Naive thymus-derived CD4-positive, alpha-beta T cell (primary cell): ENCODE measurements at regions not wholly inside any gene's neighbourhood (a gene's known extent, or its start where the extent isn't known, plus 50 kb on each side); places are given as distances from the start of the nearest gene placed in this dataset.
A peak's percentile ranks its signal among the peaks of the same experiment; 100 is the strongest.
"Not testable (repeated sequence)": the region's sequence is repeated elsewhere in the genome, so short reads cannot be mapped to it uniquely, and the experiment has no call there.

Experiments
- ATAC-seq: fragments of 150-1000 bp; cut with Tn5 transposase; 2 replicates; pipeline ENCODE4 v1.10.0; 2021; ENCODE audit warnings: mild to moderate bottlenecking, moderate library complexity
- CTCF ChIA-PET: fragments of 350-600 bp; sonication (Branson Sonifier 250); formaldehyde crosslinking; loops from one replicate; lab custom pipeline; 2021; ENCODE audit warnings: antibody characterized with exemption; lab: Charles Lee
- POLR2A ChIA-PET: fragments of 350-600 bp; sonication (Branson Sonifier 250); formaldehyde crosslinking; loops from one replicate; lab custom pipeline; 2021; ENCODE audit warnings: antibody characterized with exemption, inconsistent platforms; lab: Charles Lee
- DNase-seq, 9 donors: peaks; one replicate each; pipeline versions ENCODE4 v3.0.0 to v3.0.0-alpha.2; 2020 to 2022; ENCODE audit warnings: mixed read lengths in 1 of 9
- H3K27ac ChIP-seq: one replicate; pipeline ENCODE4 v1.7.0; 2013; ENCODE audit warnings: mild to moderate bottlenecking, low read depth, low read length, moderate library complexity
- H3K27me3 ChIP-seq, 2 donors: one replicate each; pipeline ENCODE4 v1.7.0; 2013; ENCODE audit warnings: low read length in 2 of 2, mild to moderate bottlenecking in 2 of 2, moderate library complexity in 2 of 2; ENCODE audit not compliant: control insufficient read depth in 2 of 2, insufficient read depth in 2 of 2
- H3K36me3 ChIP-seq, 3 experiments: 1 replicate in 2 of 3; 2 replicates in 1 of 3; pipeline ENCODE4 v1.7.0; 2013; ENCODE audit warnings: low read length in 3 of 3, mild to moderate bottlenecking in 3 of 3, moderate library complexity in 1 of 3; ENCODE audit not compliant: insufficient read depth in 3 of 3, control insufficient read depth in 2 of 3
- H3K4me1 ChIP-seq, 2 donors: one replicate each; pipeline ENCODE4 v1.7.0; 2013; ENCODE audit warnings: low read length in 2 of 2, mild to moderate bottlenecking in 2 of 2, moderate library complexity in 1 of 2; ENCODE audit not compliant: control insufficient read depth in 2 of 2, insufficient read depth in 2 of 2
- H3K4me3 ChIP-seq: 2 replicates; pipeline ENCODE4 v1.7.0; 2013; ENCODE audit warnings: mild to moderate bottlenecking, low read length
- H3K9me3 ChIP-seq, 3 experiments: 1 replicate in 2 of 3; 2 replicates in 1 of 3; pipeline ENCODE4 v1.7.0; 2013; ENCODE audit warnings: low read length in 3 of 3; ENCODE audit not compliant: control insufficient read depth in 2 of 3
- H3K27ac Mint-ChIP-seq, 9 donors: one replicate each; pipeline ENCODE4 v1.8.0; 2020 to 2022; ENCODE audit warnings: mixed read lengths in 9 of 9, mild to moderate bottlenecking in 8 of 9, moderate library complexity in 5 of 9, inconsistent platforms in 2 of 9
- H3K27me3 Mint-ChIP-seq, 5 donors: one replicate each; pipeline ENCODE4 v1.8.0; 2021 to 2022; ENCODE audit warnings: mixed read lengths in 5 of 5, mild to moderate bottlenecking in 1 of 5
- H3K36me3 Mint-ChIP-seq, 5 donors: one replicate each; pipeline ENCODE4 v1.8.0; 2020 to 2022; ENCODE audit warnings: mixed read lengths in 5 of 5, mild to moderate bottlenecking in 3 of 5, inconsistent platforms in 1 of 5
- H3K4me1 Mint-ChIP-seq, 7 donors: one replicate each; pipeline ENCODE4 v1.8.0; 2020 to 2022; ENCODE audit warnings: mixed read lengths in 7 of 7, mild to moderate bottlenecking in 3 of 7, inconsistent platforms in 1 of 7
- H3K4me3 Mint-ChIP-seq, 10 donors: one replicate each; pipeline ENCODE4 v1.8.0; 2020 to 2022; ENCODE audit warnings: mild to moderate bottlenecking in 10 of 10, mixed read lengths in 10 of 10, moderate library complexity in 6 of 10, inconsistent platforms in 2 of 10
- H3K9me3 Mint-ChIP-seq, 11 donors: one replicate each; pipeline ENCODE4 v1.8.0; 2020 to 2022; ENCODE audit warnings: mixed read lengths in 11 of 11, mild to moderate bottlenecking in 4 of 11, inconsistent platforms in 1 of 11, moderate library complexity in 1 of 11
- intact Hi-C, 2 donors: fragments of 100-400 bp; cut with micrococcal nuclease; formaldehyde crosslinking; loops; one replicate each; pipeline ENCODE4 v1.15.1; 2023

DNA sequence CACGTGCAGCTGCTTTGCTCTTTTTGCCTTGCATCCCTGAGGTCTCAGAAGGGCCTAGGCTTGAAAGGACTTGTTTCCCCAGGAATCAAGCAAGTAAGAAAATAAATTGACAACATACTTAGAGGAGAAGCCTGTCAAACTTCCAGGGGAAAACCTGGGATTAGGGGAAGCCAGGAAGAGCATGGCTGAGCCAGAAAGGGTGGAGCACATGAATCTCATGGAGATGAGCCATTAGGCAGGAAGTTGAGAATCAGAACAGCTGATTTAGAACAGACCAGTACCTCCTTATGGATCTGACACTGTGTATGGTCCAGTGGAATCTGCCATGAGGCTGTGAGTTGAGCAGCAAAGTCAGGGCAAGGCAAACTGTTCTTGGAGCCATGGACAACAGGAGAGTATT lies 511.0 kb downstream of the RPIA start:
- DNase-seq, ATAC-seq, H3K4me1 ChIP-seq, H3K4me3 ChIP-seq, H3K4me1 Mint-ChIP-seq, CTCF ChIA-PET, H3K27me3 ChIP-seq, H3K9me3 ChIP-seq, intact Hi-C loops, H3K36me3 ChIP-seq, POLR2A ChIA-PET, H3K27ac Mint-ChIP-seq, H3K36me3 Mint-ChIP-seq, H3K9me3 Mint-ChIP-seq, H3K27ac ChIP-seq, H3K4me3 Mint-ChIP-seq: not testable (repeated sequence)
- H3K27me3 Mint-ChIP-seq = peaks cover 0 to 16% (median 3%) of the 10 kb centered on the region in 5 donors

DNA sequence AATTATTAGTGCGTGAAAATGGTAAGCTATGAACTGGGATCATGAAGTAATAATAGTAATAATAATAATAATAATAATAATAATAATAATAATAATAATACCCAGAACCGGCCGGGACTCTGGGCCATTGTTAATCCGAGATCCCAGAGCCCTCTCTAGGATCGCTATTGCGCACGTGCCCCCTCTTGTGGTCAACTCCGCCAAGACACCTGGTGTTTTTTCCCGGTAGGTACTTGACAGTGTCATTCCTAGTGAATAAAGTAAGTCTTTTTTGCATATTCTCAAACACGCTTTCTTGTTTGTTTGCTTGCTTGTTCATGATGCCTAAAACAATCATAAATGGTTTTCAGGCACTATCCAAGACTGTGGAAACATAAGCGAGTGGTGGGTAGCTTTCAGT lies 513.7 kb downstream of the RPIA start:
- H3K4me3 ChIP-seq, H3K4me1 Mint-ChIP-seq, H3K9me3 ChIP-seq, H3K4me1 ChIP-seq, H3K36me3 Mint-ChIP-seq, H3K27ac ChIP-seq, intact Hi-C loops, H3K4me3 Mint-ChIP-seq, CTCF ChIA-PET, H3K36me3 ChIP-seq, H3K9me3 Mint-ChIP-seq, POLR2A ChIA-PET, H3K27ac Mint-ChIP-seq, H3K27me3 ChIP-seq, H3K27me3 Mint-ChIP-seq: not testable (repeated sequence)
- DNase-seq (peak in 1 of 9 donors; percentile 40), ATAC-seq (peak; percentile 41)

DNA sequence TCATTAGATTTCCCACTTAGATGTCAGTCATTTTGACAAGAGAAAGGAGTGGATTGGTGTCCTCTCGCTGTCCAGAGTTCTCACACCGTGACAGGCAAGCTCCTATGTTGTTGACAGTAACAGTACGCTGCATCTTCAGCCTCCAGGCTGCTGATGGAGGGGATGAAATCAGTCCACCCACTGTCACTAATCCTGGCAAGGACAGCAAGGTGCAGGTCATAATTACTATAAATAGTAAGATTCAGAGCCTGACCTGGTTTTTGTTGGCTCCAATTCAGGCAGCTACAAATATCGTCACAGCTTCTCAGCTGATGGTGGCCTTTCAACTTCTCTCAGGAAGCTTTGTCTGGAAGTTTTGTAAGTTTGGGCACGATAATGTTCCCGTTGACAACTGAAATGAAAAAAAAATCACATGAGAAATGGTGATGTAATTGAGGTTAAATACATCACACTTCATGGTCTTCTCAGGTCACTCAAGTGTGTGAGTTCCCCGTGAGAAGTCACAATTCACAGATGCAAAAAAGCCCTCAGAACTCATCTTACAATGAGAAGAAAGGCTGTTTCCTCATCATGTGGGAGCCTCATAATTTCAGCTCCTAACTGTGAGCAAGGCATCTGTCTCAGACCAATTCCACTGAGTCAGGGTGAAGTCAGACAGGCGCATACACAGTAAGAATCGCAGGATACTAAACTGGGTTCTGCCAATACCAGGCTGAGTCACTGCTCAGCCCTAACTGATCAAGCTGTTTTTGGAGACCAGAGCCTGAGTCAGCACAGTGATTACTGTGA lies 516.9 kb downstream of the RPIA start:
- POLR2A ChIA-PET, H3K4me1 ChIP-seq, H3K9me3 ChIP-seq, CTCF ChIA-PET, DNase-seq, H3K36me3 ChIP-seq, H3K4me3 Mint-ChIP-seq, H3K27ac ChIP-seq, intact Hi-C loops, H3K36me3 Mint-ChIP-seq, H3K4me3 ChIP-seq, H3K4me1 Mint-ChIP-seq, H3K27ac Mint-ChIP-seq, H3K27me3 Mint-ChIP-seq, H3K27me3 ChIP-seq: not testable (repeated sequence)
- peak; percentile 87 for ATAC-seq
- H3K9me3 Mint-ChIP-seq = peaks cover 0 to 19% (median 0%) of the 10 kb centered on the region in 11 donors

DNA sequence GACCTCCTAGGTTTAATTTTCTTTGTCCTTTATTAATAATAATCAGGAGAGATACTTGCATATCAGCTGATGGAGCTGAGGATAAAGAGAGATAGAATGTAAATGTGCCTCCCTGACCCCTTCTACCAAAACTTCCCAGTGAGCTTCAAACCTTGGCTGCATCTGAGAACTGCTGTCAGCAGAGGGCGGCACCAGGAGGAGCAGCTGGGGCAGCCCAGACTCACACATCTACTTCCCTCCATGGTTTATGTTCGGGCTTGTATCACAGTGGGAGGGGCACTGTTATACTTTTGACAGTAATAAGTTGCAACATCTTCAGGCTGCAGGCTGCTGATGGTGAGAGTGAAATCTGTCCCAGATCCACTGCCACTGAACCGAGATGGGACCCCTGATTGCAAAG lies 521.7 kb downstream of the RPIA start:
- Mint-ChIP-seq H3K27me3 (peaks cover 3 to 15% (median 8%) of the 10 kb centered on the region in 5 donors), H3K9me3 (peaks cover 0 to 19% (median 2%) of the 10 kb centered on the region in 11 donors)
- H3K4me3 ChIP-seq, H3K36me3 Mint-ChIP-seq, CTCF ChIA-PET, H3K4me3 Mint-ChIP-seq, H3K27ac Mint-ChIP-seq, DNase-seq, POLR2A ChIA-PET, H3K36me3 ChIP-seq, H3K4me1 Mint-ChIP-seq, intact Hi-C loops, H3K27ac ChIP-seq, H3K27me3 ChIP-seq, H3K9me3 ChIP-seq, H3K4me1 ChIP-seq: not testable (repeated sequence)
- peak; percentile 71 for ATAC-seq

DNA sequence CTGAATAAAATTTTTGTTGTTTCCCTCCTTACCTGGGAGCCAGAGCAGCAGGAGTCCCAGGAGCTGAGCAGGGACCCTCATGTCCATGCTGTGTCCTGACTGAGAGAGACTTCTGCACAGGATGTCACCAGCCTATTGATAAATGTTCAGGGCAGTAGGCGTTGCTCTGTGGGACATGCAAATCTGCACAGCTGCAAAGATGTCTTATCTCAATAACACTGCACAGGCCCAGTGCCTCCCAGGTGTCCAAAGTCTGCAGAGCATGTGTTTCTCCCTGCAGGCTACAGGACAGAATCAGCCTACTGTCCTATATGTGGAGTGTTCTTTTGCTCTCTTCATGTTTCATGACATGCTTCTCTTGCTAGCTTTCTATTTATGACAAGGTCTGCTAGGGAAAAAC lies 522.3 kb downstream of the RPIA start:
- H3K27me3 ChIP-seq, DNase-seq, POLR2A ChIA-PET, H3K27ac Mint-ChIP-seq, H3K4me1 Mint-ChIP-seq, intact Hi-C loops, ATAC-seq, H3K9me3 ChIP-seq, H3K27ac ChIP-seq, H3K4me3 ChIP-seq, H3K36me3 ChIP-seq, H3K36me3 Mint-ChIP-seq, H3K4me1 ChIP-seq, H3K4me3 Mint-ChIP-seq, CTCF ChIA-PET: not testable (repeated sequence)
- peaks cover 0 to 19% (median 2%) of the 10 kb centered on the region in 11 donors for H3K9me3 Mint-ChIP-seq
- H3K27me3 Mint-ChIP-seq = peaks cover 3 to 15% (median 8%) of the 10 kb centered on the region in 5 donors

DNA sequence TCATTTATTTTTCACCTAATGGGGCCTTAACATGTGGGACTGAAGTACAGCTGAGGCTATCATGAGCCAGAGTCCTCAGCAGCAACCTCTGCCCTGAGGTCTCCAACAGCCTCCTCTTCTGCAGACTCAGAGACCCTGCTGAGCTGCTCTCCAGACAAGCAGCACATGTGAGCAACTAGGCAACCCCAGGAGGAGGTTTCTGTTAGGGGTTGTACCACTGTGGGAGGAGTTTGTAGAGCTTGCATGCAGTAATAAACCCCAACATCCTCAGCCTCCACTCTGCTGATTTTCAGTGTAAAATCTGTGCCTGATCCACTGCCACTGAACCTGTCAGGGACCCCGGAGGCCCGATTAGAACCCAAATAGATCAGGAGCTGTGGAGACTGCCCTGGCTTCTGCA lies 530.0 kb downstream of the RPIA start:
- H3K27me3 Mint-ChIP-seq, ATAC-seq, H3K27ac Mint-ChIP-seq, POLR2A ChIA-PET, intact Hi-C loops, H3K27ac ChIP-seq, H3K36me3 ChIP-seq, H3K27me3 ChIP-seq, H3K9me3 ChIP-seq, H3K9me3 Mint-ChIP-seq, H3K36me3 Mint-ChIP-seq, H3K4me1 Mint-ChIP-seq, H3K4me1 ChIP-seq, DNase-seq, H3K4me3 ChIP-seq, H3K4me3 Mint-ChIP-seq, CTCF ChIA-PET: not testable (repeated sequence)

DNA sequence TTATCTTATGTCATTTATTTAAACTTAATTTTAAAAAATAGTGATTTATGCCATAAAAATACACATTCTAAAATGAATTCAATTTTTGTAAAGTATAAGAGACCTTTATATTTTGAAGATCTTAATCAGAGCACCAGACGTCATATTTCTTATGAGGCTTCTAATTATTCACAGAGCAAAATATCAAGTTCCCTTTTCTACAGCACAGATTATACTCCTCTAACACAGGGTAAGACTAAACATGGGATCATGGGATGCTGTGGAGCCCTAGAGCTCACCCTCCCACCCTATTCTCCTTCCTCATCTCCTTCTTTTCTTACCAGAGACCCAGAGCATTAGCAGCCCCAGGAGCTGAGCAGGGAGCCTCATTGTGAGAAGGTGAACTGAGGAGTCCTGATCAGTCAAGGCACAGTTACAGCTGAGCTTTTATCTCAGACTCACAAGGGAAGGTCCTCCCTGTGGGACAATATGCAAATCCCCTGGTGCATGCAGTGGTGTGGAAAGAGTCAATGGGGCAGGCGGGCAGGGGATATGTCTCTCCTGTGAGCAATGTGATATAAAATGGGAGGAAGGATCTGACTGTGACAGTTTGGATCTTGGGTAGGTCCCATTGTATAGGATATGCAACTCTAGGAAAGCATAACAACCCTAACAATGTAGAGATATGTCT lies 530.7 kb downstream of the RPIA start:
- H3K27me3 ChIP-seq, H3K9me3 Mint-ChIP-seq, H3K27ac Mint-ChIP-seq, ATAC-seq, H3K4me1 Mint-ChIP-seq, intact Hi-C loops, H3K36me3 Mint-ChIP-seq, H3K4me1 ChIP-seq, DNase-seq, H3K9me3 ChIP-seq, CTCF ChIA-PET, H3K36me3 ChIP-seq, H3K4me3 ChIP-seq, H3K27ac ChIP-seq, H3K4me3 Mint-ChIP-seq, POLR2A ChIA-PET, H3K27me3 Mint-ChIP-seq: not testable (repeated sequence)
